Parathyroid adenoma (tissue), 2 donors: ENCODE measurements at regions not wholly inside any gene's neighbourhood (a gene's known extent, or its start where the extent isn't known, plus 50 kb on each side); places are given as distances from the start of the nearest gene placed in this dataset.

Experiments used
- H2AFZ ChIP-seq: fragments of 300-600 bp; sonication (generic); one replicate; pipeline ENCODE4 v1.7.0; 2017; ENCODE audit warnings: antibody characterized with exemption, mild to moderate bottlenecking
- H3K27ac ChIP-seq: fragments of 300-600 bp; sonication (generic); one replicate; pipeline ENCODE4 v1.7.0; 2017
- H3K27me3 ChIP-seq: fragments of 300-600 bp; sonication (generic); one replicate; pipeline ENCODE4 v1.7.0; 2017; ENCODE audit warnings: low read length; ENCODE audit not compliant: control insufficient read depth, insufficient read depth
- H3K36me3 ChIP-seq: fragments of 300-600 bp; sonication (generic); one replicate; pipeline ENCODE4 v1.7.0; 2017; ENCODE audit warnings: low read length; ENCODE audit not compliant: control insufficient read depth, insufficient read depth
- H3K4me1 ChIP-seq: fragments of 300-600 bp; sonication (generic); one replicate; pipeline ENCODE4 v1.7.0; 2017; ENCODE audit warnings: control low read depth
- H3K4me2 ChIP-seq: fragments of 300-600 bp; sonication (generic); one replicate; pipeline ENCODE4 v1.7.0; 2017; ENCODE audit warnings: low read length
- H3K4me3 ChIP-seq: fragments of 300-600 bp; sonication (generic); one replicate; pipeline ENCODE4 v1.7.0; 2017; ENCODE audit warnings: low read depth, low read length
- H3K79me2 ChIP-seq: fragments of 300-600 bp; sonication (generic); one replicate; pipeline ENCODE4 v1.7.0; 2017; ENCODE audit warnings: control low read depth
- H3K9ac ChIP-seq: fragments of 300-600 bp; sonication (generic); one replicate; pipeline ENCODE4 v1.7.0; 2017; ENCODE audit warnings: mild to moderate bottlenecking
- H3K9me3 ChIP-seq: fragments of 300-600 bp; sonication (generic); one replicate; pipeline ENCODE4 v1.7.0; 2017; ENCODE audit warnings: low read length; ENCODE audit not compliant: control insufficient read depth
- TF ChIP-seq, protein P1 (sequence below): fragments of 300-600 bp; sonication (generic); IDR thresholded peaks from one replicate; pipeline ENCODE4 v1.7.0; 2017; ENCODE audit warnings: antibody characterized with exemption, mild to moderate bottlenecking
- donor health status: primary hyperparathyroidism.

DNA sequence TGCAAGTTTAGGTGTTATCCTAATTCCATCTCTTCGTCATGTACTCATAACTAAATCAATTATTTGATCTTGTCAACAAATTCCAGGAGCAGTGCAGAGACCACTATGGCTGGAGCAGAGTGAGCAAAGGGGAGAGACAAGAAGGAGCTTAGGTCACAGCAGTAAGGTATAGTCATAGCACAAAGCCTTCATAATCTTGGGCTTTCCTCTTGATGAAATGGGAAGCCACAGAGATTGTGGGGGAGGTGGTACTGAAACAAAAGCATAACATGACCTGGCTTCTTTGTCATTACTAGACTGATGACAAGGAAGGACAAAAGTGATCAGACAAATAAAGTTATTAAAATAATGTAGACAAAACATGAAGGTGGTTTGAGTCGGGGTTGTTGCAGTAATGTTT, 60.1 kb upstream of the PTGS2 start:
- TF ChIP-seq, protein P1, sequence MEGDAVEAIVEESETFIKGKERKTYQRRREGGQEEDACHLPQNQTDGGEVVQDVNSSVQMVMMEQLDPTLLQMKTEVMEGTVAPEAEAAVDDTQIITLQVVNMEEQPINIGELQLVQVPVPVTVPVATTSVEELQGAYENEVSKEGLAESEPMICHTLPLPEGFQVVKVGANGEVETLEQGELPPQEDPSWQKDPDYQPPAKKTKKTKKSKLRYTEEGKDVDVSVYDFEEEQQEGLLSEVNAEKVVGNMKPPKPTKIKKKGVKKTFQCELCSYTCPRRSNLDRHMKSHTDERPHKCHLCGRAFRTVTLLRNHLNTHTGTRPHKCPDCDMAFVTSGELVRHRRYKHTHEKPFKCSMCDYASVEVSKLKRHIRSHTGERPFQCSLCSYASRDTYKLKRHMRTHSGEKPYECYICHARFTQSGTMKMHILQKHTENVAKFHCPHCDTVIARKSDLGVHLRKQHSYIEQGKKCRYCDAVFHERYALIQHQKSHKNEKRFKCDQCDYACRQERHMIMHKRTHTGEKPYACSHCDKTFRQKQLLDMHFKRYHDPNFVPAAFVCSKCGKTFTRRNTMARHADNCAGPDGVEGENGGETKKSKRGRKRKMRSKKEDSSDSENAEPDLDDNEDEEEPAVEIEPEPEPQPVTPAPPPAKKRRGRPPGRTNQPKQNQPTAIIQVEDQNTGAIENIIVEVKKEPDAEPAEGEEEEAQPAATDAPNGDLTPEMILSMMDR = no peak
- Histone ChIP-seq H3K9ac (no peak overlapping the region), H3K79me2 (no peaks in the 10 kb centered on the region), H3K4me2 (no peak overlapping the region), H2AFZ (no peak overlapping the region), H3K4me3 (no peak overlapping the region), H3K36me3 (no peaks in the 10 kb centered on the region), H3K9me3 (no peaks in the 10 kb centered on the region), H3K27me3 (no peaks in the 10 kb centered on the region), H3K4me1 (peaks cover 5% of the 10 kb centered on the region), H3K27ac (no peak overlapping the region)

DNA sequence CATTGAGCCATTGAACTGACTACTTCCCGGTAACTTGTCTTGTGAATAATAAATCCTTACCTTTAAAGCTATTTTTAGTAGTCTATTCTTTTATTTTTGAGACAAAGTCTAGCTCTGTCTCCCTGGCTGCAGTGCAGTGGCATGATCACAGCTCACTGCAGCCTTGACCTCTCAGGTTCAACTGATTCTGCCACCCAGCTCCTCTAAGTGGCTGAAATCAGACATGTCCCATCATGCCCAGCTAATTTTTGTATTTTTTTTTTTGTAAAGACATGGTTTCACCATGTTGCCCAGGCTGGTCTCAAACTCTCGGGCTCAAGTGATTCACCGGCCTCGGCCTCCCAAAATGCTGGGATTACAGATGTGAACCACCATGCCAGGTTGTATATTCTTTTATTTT, 59.3 kb upstream of the PTGS2 start:
- no peaks in the 10 kb centered on the region for H3K36me3 ChIP-seq

DNA sequence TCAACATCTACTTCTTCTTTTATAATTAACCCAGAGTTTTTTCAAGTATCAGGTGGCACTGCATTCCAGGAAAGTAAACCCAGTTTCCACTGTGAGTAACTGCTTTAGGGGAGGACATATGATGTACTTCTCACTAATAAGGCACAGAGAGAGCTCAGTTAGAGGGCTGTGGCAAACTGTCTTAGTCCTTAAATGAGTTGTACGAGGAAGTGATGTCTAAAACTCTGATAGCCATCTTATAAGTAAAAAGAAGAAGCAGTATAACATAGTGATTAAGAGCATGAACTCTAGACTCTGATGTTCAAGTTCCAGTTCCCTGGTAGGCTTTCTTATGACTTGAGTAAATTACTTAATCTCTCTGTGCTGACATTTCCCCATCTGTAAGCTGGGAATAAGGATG, 58.7 kb upstream of the PTGS2 start:
- Histone ChIP-seq H3K79me2 (no peaks in the 10 kb centered on the region), H3K9ac (no peak overlapping the region)
- TF ChIP-seq, protein P1 = no peak

More for the DNA sequence above, 59.3 kb upstream of the PTGS2 start:
- Histone ChIP-seq H3K9me3 (no peaks in the 10 kb centered on the region), H3K27me3 (no peaks in the 10 kb centered on the region), H3K4me2 (no peak overlapping the region), H3K79me2 (no peaks in the 10 kb centered on the region), H3K4me3 (no peak overlapping the region), H3K9ac (no peak overlapping the region), H3K4me1 (peaks cover 5% of the 10 kb centered on the region), H3K27ac (no peak overlapping the region), H2AFZ (no peak overlapping the region)
- TF ChIP-seq, protein P1 = no peak

DNA sequence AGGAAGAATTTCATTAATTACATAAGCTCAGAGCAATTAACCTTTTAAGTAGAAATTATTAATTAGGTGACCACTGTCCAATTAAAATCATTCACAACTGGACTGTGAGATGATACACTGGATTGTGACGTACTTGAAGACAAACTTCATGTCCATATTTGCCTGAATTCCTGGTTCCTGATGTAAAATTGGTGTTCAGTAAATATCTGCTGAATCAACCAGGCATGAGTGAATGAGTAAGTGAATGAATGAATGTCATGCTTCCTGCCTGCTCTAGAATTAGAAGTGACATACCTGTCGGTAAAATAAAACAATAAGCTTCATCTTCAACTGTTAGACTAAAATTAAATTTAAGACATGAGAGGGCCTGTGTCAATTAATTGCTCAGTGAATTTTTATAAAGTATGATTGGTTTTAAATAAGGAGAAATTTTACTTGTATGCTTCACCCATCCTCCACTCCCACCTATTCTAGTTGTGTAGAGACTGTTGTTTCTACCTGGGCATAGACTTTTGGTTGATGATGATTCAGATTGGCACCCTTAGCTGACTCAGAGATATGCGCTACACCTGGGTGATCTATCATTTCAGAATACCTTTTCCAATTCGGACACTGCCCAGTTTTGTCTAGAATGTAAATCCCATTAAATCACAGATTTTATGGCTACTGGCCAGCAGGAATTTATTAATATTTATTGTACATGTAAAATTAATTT, 56.9 kb upstream of the PTGS2 start:
- H3K27ac ChIP-seq = no peak overlapping the region
- no peak overlapping the region for H3K9ac ChIP-seq
- peaks cover 5% of the 10 kb centered on the region for H3K4me1 ChIP-seq
- TF ChIP-seq, protein P1 = no peak
- H2AFZ ChIP-seq = no peak overlapping the region
- no peak overlapping the region for H3K4me3 ChIP-seq
- no peaks in the 10 kb centered on the region for H3K27me3 ChIP-seq
- H3K36me3 ChIP-seq = no peaks in the 10 kb centered on the region
- H3K79me2 ChIP-seq = no peaks in the 10 kb centered on the region
- no peak overlapping the region for H3K4me2 ChIP-seq
- H3K9me3 ChIP-seq = no peaks in the 10 kb centered on the region

More for the DNA sequence above, 58.7 kb upstream of the PTGS2 start:
- no peaks in the 10 kb centered on the region for H3K36me3 ChIP-seq
- peak overlapping the region; percentile 46 for H2AFZ ChIP-seq
- H3K9me3 ChIP-seq = no peaks in the 10 kb centered on the region
- H3K4me3 ChIP-seq = no peak overlapping the region
- H3K27ac ChIP-seq = no peak overlapping the region
- no peak overlapping the region for H3K4me2 ChIP-seq
- peaks cover 5% of the 10 kb centered on the region for H3K4me1 ChIP-seq
- no peaks in the 10 kb centered on the region for H3K27me3 ChIP-seq

DNA sequence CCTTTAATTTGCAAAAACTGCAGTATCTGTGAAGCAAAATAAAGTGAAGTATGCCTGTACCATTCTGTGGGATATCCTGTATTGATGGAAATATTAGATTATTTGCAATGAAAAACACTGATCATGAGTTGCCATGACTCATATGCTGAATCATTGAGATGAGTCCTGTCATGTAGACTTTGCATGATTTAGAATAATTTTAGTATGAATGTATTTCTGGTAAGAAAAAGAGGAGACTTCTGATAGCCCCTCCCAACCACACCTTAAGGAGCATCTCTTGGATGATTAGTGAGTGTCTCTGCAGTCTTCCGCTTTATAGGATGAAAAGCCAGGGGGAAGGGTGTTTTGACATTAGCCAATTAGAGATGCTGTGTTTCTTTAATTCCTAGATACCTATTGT, 55.2 kb upstream of the PTGS2 start:
- H3K27me3 ChIP-seq = no peaks in the 10 kb centered on the region
- no peak overlapping the region for H2AFZ ChIP-seq
- H3K79me2 ChIP-seq = no peaks in the 10 kb centered on the region
- no peak overlapping the region for H3K4me3 ChIP-seq
- H3K27ac ChIP-seq = no peak overlapping the region
- no peak overlapping the region for H3K9ac ChIP-seq
- H3K9me3 ChIP-seq = no peaks in the 10 kb centered on the region
- peaks cover 5% of the 10 kb centered on the region for H3K4me1 ChIP-seq
- TF ChIP-seq, protein P1 = no peak
- no peaks in the 10 kb centered on the region for H3K36me3 ChIP-seq
- no peak overlapping the region for H3K4me2 ChIP-seq
